CMK (cell line): ENCODE measurements at regions not wholly inside any gene's neighbourhood (a gene's known extent, or its start where the extent isn't known, plus 50 kb on each side); places are given as distances from the start of the nearest gene placed in this dataset.

Experiments used
- DNase-seq: peaks from one replicate; pipeline ENCODE4 v3.0.0-alpha.2; 2010; ENCODE audit warnings: low read depth

DNA sequence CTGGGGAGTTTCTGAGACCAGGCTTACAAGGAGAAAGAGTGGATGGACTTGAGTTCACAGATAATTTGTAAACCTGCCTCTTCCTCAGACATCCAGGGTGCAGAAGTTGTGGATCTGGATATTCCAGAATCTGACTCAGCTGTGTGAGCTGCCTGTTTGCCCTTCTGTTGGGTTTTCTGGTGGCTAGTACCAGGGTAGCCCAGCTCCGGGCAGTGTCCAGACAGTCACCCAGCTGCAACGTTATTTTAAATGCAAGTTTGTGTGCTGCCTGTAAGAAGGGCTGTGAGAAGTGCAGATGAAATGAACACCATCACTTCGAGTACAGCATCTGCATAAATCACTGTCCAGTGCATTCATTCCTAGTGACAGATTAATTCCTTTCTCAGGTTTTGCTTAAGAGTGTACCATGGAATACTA lies 1053.0 kb downstream of the TUSC7 start:
- no peak for DNase-seq

DNA sequence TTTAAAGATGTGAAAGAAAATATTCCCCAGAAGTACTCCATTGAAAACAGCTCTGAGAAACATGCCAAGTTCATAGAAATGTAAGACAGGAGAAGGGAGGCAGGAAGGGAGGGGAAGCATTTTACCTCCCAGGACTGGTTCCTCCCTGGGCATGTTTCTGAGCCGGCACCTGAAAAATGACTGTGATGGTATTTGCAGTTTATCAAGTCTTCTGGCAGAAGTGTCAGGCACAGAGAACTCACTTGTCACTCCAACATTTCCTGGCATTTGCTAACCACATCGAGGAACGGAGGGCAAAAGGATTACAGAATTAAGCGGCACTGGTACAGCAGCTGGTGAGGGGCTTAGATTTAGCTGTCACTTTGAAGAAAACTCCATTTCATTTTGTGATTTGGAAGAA lies 1054.0 kb downstream of the TUSC7 start:
- no peak for DNase-seq

DNA sequence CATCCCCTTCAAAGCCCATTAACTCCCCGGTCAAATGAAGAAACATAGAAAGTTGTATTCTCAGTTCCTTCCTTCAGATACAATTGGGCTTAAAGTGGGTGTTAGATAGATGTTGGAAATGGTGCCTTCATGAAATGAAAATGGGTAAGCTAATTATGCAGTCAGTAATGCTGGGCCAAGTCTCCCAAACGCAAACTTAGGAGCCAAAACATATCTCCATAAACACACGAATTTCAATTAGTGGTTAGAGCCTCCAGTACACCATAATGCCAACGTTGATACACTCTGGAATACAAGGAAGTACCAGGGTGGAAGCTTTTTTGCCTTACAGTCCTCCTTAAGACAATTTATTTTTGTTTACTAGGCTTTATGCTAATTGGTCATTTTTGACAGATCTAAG lies 1059.0 kb downstream of the TUSC7 start:
- DNase-seq, result no peak

DNA sequence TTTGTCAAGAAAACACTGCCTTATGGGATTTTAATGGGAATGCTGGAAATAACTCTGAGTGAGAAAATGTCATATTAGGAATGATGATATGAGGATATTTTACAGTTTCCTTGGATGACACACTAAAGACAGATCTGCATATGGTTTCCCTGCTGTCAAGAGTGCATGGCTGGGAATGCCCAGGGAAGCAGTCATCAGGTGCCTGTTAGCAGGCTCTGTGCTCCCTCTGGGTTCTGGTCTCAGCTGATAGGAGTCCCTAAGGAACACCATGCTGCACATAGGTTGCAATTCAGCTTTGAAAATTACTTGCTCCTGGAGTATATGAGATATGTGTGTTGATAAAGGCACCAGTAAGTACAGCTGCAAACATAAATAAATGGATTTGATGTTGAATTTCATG lies 1064.6 kb downstream of the TUSC7 start:
- no peak for DNase-seq

DNA sequence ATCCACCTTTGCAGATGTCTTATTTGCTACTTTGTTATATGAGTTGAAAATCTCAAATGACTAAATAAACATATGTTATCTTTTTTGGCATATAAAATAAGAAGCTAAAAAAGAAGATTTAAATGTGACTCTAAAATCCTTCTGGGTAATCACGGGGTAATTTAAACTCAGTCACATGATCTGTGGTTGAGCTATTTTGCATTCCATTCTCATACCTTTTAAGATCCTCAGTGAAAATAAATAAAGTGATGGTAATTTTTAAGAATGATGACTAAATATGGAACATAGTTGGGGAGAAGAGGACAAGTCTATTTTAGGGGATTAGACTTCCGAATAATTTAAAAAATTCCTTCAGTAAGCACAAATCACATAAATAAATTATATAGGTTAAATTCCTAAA lies 1076.8 kb downstream of the TUSC7 start:
- no peak for DNase-seq

DNA sequence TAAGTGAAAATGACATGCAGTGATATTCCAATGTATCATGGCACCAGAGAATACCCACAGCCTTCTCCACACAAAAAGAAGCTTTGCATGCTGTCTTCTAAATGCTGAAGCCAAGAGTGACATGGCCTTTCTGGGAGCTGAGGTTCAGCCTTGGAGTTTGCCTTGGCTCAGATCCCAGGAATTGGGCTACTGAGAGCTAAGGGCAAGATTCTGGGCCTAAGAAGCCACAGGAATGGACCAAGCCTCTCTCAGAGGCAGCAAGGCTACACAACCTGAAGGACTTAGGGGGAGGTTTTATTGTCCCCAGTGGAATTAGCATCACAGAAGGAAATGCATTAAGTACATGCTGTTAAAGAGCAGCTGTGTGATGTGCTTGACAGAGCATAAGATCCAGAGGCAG lies 1078.5 kb downstream of the TUSC7 start:
- DNase-seq, result no peak

DNA sequence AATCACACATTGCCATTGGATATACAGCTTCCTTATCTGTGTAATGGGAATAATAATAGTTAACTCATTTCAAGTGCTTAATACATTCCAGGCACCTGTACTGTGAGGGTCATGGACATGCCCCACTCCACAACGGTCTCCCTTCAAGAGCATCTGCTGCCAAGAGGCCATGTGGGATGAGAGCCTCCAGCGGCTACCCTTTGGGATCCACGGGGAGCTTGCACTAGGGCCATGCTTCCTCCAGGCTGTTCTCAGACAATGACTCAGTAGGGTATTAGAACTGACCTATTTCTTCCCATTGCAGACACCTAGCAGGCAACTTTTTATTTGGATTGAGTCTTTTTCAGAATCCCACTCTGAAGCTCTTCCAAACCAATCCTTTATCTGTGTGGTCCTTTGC lies 1078.9 kb downstream of the TUSC7 start:
- DNase-seq, result no peak

DNA sequence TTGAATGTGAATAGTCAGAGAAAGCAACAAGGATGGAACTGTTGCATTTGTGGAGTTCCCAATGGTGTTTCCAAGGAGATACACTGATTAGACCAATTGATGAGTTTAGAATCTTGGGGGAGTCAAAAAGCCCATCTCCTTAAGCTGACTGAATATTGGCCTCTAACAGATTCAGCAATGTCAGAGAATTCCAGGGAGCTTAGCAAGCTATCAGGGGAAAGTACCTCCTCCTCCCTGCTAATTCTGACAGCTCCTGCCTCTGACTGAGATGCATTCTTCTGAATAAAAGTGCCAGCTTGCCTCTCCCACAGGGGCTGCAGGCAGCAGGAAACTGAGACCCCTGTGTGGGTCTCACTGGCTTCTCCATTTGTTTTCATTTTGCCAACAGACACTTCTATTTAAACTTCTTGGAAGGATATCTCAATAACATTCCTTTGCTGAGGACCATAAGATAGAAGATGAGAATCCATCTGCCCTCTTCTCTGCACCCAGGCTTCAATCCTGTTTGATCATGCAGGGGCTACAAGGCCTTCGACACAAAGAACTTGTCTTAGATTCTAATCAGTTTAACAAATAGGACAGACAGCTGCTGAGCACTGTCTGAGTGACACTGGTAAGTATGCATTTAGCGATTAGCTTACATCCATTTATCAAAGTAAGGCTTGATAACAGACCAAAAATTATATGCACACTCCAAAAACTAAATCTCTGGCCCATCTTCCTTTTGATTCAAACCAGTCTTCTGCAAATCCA lies 1080.8 kb downstream of the TUSC7 start:
- no peak for DNase-seq

DNA sequence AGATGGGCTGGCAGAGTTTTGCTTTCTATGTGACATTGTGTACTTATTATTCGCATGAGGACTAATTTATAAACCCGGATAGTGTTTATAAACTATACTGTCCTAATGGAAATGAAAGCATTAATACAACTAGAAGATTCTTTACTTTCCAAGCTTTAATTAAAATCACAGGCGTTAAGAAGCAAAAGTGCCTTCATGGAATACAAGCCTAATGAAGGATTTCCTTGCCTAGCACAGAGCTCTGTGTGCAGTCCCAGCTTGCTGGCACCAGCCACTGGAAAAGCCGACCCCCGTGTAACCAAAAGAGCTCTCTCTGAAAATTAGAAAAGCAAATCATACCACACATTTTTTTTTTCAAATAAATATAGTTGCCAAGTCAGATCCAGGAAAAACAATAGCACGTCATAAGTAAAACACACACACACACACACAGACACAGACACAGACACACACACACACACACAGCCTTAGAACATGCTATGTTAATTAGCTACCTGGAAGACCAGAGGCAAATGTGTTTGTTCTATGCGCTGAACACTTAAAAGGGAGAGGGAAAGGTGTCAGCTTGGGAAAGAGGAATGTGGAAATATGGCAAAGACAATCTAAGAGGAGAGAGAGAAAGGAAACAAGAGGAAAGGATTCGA lies 1084.2 kb downstream of the TUSC7 start:
- no peak for DNase-seq

DNA sequence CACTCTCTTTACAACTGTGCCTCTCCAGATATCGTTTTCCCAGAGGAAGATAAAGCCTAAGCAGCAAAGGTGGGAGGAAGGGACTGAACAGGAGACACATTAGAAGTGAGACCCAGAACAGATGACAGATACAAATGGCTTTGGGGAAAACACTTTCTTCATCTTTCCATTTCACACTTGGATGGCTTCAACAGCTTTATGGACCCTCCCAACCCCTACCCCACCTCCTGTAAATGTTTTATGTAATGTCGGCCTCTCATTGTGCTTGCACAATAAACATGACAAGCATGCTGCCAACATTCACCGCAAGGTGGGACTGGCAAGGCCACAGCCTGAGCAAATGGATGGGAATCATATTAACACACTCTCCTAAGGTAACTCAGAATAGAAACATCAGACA lies 1088.6 kb downstream of the TUSC7 start:
- no peak for DNase-seq

DNA sequence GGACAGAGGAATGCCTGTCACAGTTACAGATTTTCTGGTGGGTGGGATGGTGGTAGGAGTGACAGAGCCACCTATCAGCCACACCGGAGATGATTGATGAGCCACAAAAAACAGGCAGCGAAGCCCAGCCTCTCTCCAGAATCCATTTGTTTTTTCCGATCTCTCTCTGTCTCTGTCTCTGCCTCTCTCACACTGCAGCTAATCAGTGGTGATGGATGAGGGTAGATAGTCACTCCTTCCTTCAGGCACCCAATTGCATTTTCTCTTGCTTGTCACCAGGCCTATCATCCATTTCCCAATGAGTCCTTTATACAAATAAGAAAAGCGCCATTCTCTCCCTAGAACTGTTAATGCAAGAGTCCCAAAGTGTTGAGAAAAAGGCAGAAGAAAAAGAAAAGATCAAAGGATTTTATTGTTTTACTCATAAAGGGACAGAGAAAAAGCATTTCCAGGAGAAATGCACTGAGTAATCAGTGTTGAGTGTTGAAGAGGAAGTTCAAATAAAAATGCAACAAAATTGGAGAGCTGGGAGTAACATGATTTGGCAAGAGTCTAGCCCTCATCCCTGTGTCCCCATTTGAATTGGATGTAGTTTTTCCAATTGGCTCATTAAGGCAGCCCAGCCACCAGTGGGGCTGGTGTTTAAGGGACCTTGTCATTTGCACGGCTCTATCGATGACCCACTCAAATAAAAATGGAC lies 1089.3 kb downstream of the TUSC7 start:
- no peak for DNase-seq

DNA sequence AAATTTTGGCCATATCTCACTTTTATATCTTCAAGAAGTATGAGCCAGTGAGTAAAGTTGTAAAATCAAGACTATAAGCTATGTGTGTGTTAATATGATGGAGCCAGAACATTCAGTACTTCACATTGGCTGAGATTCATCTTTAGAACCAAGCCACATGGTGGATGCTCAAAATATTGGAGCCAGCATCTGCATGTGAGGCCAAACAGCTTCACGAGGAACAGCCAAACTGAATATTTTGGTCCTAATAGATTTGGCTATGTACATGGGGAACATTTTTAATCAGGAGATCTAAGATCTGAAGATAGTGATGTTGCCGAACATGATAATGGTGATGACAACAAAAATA lies 1089.8 kb downstream of the TUSC7 start:
- no peak for DNase-seq

DNA sequence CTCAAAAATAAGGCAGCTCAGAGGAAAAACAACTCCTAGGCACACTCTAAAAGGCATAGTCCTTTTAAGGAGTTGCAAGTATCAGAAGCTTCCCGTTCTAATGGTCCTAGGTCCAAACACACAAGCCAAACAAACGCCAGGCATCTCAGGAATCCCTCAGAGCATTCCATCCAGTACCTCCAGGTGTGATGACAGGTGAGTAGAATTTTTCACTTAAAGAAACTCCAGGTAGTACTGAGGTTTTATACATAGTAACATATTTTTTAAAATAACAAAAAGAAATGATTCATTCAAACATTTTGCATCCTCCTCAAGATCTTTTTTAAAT lies 1092.3 kb downstream of the TUSC7 start:
- no peak for DNase-seq

DNA sequence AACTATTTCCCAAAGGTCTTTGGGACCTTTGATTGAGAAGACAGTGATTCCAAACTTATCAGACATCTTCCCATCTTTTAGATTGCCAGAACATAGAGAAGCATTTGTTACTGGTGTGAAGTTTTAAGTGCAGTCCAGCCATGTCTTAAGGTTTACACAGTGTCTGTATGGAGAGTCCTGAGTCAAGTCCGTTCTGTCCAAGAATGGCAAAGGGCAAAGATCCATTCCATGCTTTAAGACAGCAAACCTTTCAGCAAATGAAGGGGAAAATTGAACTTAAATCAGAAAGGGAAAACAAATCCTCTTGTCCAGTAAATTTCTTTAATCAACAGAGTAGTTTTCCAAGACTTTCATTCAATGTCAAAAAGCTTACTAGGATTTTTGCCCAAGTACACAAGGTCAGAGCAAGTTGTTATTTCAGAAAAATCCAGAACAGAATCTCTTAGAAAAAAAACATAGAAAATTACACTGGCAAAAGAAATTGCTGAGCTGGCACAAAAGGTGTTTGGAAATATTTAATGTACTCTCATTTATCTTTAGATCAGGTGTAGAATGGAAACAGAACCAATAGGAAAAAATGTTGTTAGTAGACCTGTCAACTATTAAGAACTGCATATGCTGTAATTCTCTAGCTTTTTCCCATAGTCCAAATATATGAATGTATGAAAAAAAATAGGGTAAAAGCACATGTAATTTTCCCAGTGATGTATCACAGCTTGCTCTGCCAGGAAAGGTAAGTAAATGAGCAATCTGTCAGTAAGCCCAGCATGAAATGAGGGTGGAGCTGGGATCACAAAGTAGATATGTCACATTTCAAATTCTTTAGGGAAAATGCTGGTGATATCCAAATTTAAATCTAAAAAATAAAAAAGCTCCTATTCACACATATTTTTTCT lies 1099.9 kb downstream of the TUSC7 start:
- DNase-seq, result no peak

DNA sequence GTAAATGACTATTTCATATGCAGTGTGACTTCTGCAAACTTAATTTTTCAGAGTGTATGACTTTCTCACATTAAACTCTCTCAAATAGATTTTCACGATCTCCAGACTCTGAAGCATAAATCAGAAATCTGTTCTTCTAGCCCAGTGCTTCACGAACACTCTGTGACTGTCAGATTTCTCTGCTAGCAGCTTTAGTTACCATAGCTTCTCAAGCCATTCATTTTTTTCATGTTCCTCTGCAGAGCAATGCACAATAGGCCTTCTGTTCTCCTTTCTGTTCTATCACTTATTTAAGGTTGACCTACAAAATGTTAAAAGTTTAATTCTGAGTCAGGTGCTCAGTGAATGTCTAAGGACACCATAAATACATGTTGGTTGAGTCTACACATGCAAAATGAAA lies 1102.2 kb downstream of the TUSC7 start:
- no peak for DNase-seq

DNA sequence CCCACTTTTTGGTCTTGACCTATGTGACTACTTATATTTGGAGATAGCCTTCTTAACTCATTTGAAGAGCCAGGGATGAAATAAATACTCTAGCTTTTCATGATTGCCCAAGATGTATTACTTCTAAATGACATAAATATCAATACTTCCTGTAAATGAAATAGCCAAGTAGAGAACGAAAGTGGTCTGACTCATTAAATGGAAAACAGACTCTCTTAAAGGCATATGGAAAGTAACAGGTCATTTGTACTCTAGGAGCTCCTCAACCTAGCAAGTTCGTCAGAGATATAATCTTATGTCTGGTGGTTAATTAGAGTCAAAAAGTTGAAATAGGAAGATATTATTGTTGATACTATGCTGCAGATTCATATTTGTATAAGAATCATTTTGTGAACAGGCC lies 1105.4 kb downstream of the TUSC7 start:
- no peak for DNase-seq

DNA sequence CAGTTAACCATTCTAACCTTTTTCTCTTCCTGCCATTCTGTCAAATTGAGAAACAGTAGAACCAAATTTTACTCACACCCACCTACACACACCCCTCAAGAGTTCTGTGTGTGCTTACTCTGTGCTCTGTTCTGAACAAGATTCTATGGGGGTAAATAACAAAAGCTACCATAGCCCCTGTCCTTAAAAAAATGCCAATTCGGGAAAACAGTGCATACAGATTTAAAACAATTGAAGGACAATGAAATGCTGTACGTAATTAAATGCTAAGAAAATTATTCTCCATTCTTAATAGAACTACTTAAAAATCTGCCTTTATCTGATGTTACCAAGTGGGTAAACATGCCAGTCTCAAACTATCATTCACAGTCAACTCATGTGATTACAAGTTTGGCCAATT lies 1107.5 kb downstream of the TUSC7 start:
- DNase-seq, result no peak

DNA sequence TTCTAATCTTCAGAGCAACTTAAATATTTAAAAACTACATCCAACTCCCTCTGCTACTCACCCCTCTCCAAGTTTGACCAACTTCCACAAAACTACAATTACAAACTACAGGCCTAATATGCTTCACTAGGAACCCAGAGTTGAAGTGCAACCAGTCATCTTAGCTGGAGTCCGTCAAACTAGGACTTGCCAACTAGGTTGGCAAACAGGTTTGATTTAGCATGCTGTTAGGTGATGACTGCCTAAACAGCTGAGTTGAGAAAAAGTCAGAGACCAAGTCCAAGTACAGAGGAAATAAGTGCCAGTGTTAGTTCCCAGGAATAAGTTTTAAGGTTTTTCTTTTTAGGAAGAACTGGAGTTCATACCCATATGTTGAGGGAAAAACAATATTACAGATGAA lies 1109.0 kb downstream of the TUSC7 start:
- DNase-seq, result no peak

DNA sequence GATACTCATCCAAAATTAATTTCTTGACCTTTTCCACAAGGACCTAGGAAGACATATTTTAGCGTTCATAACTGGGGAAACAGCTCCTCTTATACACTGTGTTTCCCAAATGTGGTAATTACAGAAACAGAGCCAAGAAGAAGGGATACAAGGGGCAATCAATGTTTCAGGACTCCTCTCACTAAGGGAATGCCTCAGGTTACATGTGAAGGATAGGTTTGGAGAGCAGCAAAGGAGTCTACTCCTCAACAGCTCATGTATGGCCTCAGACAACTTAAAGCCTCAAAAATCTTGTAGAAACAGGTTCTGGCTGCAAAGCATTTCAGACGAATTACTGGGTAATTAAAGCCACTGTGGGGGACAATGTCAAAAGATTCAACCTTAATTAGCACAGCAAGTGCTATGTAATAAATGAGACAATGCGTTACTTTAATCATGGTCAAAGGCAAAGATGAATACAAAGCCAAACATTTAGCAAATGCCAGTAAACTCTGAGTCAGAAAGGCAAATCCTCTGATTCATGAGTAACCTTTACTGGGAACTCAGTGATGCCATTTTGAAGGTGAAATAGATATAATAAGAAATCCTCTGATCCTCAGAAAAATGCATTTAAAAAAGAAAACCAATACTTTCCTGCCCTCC lies 1111.2 kb downstream of the TUSC7 start:
- DNase-seq, result no peak

DNA sequence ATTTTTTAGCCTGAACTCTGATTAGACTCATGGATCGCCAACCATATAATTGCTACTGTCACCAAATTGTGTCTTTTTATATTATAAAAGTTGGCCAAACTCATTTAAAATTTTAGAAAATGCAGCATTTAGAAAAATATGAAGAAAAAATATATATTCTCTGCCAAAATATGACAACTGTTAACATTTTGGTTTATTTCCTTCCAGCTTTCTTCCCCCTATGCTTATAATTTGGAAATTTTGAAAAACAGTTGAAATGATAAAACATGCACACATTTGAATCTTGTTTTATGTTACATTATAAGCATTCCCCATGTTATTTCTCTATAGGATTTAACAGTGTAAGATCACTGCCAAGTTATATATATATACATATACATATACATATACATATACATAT lies 1112.8 kb downstream of the TUSC7 start:
- DNase-seq, result no peak

DNA sequence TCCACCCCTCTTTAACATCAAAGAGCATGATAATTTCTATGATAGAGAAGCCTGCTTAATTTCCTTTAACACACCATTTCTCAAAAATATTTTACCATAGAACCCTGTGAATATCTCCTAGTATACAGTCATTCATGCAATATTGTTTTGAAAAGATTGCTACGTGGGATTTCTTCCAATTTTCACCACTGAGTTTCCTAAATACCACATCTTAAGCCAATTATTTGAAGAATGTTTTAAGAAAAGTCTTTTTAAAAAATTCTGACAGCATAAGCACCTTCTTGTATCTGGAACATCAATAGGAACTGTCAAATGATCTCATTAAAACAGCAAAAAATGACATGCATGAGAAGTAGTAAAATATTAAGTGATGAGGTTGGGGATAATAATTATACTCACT lies 1126.7 kb downstream of the TUSC7 start:
- DNase-seq, result no peak

DNA sequence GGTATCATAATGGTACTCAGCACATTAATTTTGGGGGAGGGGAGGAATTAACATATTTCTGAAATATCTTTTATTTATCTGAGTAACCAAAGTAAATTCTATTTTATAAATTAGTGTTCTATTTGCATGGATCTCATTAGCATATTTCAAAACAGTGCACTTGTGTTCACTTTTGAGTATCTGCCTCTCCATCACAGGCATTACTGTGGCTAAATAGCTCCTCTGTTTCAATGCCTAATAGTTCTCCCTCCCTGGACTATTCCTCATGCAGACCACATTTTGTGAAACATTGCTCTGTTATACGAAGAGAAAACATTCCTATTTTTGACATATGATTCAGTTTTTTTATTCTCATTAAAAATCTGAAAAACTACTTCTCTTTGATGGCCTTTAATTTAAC lies 1127.8 kb downstream of the TUSC7 start:
- no peak for DNase-seq
